HG02763 (cell line): ENCODE measurements at regions not wholly inside any gene's neighbourhood (a gene's known extent, or its start where the extent isn't known, plus 50 kb on each side); places are given as distances from the start of the nearest gene placed in this dataset.
"Not testable (repeated sequence)": the region's sequence is repeated elsewhere in the genome, so short reads cannot be mapped to it uniquely, and the experiment has no call there.

Experiments used
- ATAC-seq: cut with Tn5 transposase; IDR thresholded peaks from one replicate; pipeline ENCODE4 v1.9.1; 2021; ENCODE audit warnings: mild to moderate bottlenecking, moderate library complexity; ENCODE audit not compliant: unreplicated experiment

GRCh38 chr5:116779846-116780245 is 205.2 kb upstream of the SEMA6A start:
- no peak for ATAC-seq

- no peak for ATAC-seq
These were observed 204.1 kb upstream of the SEMA6A start for GRCh38 chr5:116778651-116779280.

GRCh38 chr5:116778032-116778431 is 203.4 kb upstream of the SEMA6A start:
- ATAC-seq = no peak

GRCh38 chr5:116773926-116774325 is 199.3 kb upstream of the SEMA6A start:
- no peak for ATAC-seq

GRCh38 chr5:116772806-116773205 is 198.2 kb upstream of the SEMA6A start:
- ATAC-seq = no peak

GRCh38 chr5:116772152-116772501 is 197.5 kb upstream of the SEMA6A start:
- no peak for ATAC-seq

GRCh38 chr5:116771466-116772151 is 197.0 kb upstream of the SEMA6A start:
- no peak for ATAC-seq

- not testable (repeated sequence) for ATAC-seq
These were observed 195.3 kb upstream of the SEMA6A start for GRCh38 chr5:116769953-116770352.

GRCh38 chr5:116769470-116769869 is 194.8 kb upstream of the SEMA6A start:
- ATAC-seq = no peak

- no peak for ATAC-seq
These were observed 191.9 kb upstream of the SEMA6A start for GRCh38 chr5:116766470-116766947.

GRCh38 chr5:116765441-116765840 is 190.8 kb upstream of the SEMA6A start:
- no peak for ATAC-seq

GRCh38 chr5:116764941-116765340 is 190.3 kb upstream of the SEMA6A start:
- ATAC-seq = no peak

GRCh38 chr5:116763987-116764866 is 189.6 kb upstream of the SEMA6A start:
- ATAC-seq = peak; percentile 87

- ATAC-seq = no peak
These were observed 185.4 kb upstream of the SEMA6A start for GRCh38 chr5:116759860-116760640.

GRCh38 chr5:116757326-116757725 is 182.7 kb upstream of the SEMA6A start:
- ATAC-seq = no peak

- no peak for ATAC-seq
These were observed 181.9 kb upstream of the SEMA6A start for GRCh38 chr5:116756531-116756930.

- ATAC-seq = no peak
These were observed 179.9 kb upstream of the SEMA6A start for GRCh38 chr5:116754556-116754955.

- ATAC-seq = no peak
These were observed 177.1 kb upstream of the SEMA6A start for GRCh38 chr5:116751684-116752083.

GRCh38 chr5:116750631-116751580 is 176.3 kb upstream of the SEMA6A start:
- ATAC-seq = no peak

GRCh38 chr5:116747881-116748280 is 173.3 kb upstream of the SEMA6A start:
- no peak for ATAC-seq
